ENCODE measurements at regions not wholly inside any gene's neighbourhood (a gene's known extent, or its start where the extent isn't known, plus 50 kb on each side); places are given as distances from the start of the nearest gene placed in this dataset.
"Not testable (repeated sequence)": the region's sequence is repeated elsewhere in the genome, so short reads cannot be mapped to it uniquely, and the experiment has no call there.

DNA sequence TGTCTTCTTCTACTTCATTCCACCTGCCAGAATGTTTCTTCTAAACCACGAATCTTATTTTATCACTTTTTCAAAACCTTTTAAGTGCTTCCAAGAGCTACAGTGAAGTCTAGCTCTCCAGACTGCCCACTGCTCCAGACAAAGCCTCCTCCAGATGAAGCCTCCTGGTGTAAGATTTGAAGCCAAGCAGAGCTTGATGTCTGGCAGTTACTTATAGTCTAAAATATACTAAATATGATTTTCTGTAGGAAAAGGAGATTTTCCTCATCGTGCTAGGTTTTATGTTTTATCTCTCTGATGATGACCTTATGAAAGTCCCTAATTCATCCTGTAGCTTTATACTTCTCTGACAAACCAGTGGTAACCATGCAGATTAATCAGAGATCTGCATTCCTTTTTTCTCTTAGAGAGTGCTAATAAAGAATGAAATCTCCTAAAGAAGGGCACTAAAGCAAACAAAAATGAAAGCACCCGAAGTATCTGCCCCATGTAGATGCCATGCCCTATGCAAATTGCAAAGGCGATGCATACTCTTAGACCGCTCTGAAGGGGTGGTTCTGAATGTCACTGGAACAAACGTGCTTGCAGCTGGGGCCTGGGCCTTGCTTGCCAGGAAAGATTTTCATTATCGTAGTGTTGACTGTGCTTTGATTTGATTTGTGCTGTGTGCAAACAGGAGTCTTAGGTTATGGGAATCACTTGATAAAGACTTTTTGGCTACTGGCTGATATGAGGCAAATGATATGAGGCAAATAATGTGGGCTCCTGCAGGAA lies 314.2 kb downstream of the PID1 start:
- in situ Hi-C loops (cut with HindIII; ENCODE audit: low pct_unique_long_range_greater_than_20kb, low sequenced_read_pairs): no loop called here
- no peak for DNase-seq (ENCODE audit: low read depth)

DNA sequence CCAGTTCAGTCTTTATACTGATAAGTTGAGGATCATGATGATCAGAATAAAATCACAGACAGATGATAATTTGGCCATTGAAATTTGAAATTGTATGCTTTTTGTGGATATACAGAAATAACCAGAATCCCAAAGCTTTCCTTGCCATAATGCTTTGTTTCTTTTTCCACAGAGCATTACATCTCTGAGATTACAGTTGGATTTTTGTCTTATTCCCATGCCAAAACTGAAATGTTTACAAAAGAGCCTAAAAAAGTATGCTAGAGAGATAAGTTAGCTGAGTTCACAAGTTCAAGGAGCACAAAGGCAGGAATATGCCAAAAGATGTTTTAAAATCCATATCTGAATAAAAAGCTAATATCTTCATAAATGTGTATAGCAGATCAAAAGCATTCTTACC lies 321.3 kb downstream of the PID1 start:
- no peak for DNase-seq (ENCODE audit: low read depth)
- in situ Hi-C loops (cut with HindIII; ENCODE audit: low pct_unique_long_range_greater_than_20kb, low sequenced_read_pairs): no loop called here

- in situ Hi-C loops (cut with HindIII; ENCODE audit: low pct_unique_long_range_greater_than_20kb, low sequenced_read_pairs): no loop called here
- no peak for DNase-seq (ENCODE audit: low read depth)
These were observed 325.4 kb downstream of the PID1 start for GRCh38 chr2:228945710-228946109.

DNA sequence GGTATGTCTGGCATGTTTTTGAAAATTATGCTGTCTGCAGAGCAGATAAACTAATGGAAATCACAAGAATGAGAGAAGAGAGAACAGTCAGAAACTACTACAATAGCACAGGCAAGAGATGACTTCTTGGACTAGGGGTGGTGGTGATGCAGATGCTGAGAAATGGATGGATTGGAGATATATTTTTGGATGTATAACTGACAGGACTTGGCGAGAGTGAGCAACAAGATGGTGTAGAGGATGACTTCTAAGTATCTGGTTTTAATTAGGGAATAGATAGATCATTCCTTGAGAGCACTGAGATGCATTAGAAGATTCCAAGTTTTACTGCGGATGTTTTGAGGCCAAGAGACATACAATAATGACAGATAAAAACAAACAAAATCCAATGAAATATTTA lies 328.2 kb downstream of the PID1 start:
- DNase-seq (ENCODE audit: low read depth): no peak
- in situ Hi-C loops (cut with HindIII; ENCODE audit: low pct_unique_long_range_greater_than_20kb, low sequenced_read_pairs): no loop called here

GRCh38 chr2:228938629-228939028 lies 332.5 kb downstream of the PID1 start:
- no peak for DNase-seq (ENCODE audit: low read depth)
- in situ Hi-C loops (cut with HindIII; ENCODE audit: low pct_unique_long_range_greater_than_20kb, low sequenced_read_pairs): no loop called here

GRCh38 chr2:228927028-228928010 lies 343.8 kb downstream of the PID1 start:
- in situ Hi-C loops (cut with HindIII; ENCODE audit: low pct_unique_long_range_greater_than_20kb, low sequenced_read_pairs): no loop called here
- DNase-seq (ENCODE audit: low read depth): peak; percentile 38

DNA sequence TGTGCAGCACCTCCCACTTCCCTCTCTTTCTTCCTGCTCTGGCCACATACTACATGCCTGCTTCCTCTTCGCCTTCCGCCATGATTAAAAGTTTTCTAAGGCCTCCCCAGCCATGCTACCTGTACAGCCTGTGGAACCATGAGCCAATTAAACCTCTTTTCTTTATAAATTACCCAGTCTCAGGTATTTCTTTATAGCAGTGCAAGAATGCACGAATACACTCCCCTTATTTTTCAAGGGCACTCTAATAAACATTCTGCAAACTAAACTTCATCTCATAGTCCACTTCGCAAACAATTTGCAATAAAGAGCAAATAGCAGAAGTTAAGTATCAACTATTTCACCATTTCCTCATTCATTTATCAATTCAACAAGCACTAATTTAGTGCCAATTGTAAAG lies 351.3 kb downstream of the PID1 start:
- in situ Hi-C loops (cut with HindIII; ENCODE audit: low pct_unique_long_range_greater_than_20kb, low sequenced_read_pairs): no loop called here
- DNase-seq (ENCODE audit: low read depth): no peak

GRCh38 chr2:228917220-228917619 lies 353.9 kb downstream of the PID1 start:
- in situ Hi-C loops (cut with HindIII; ENCODE audit: low pct_unique_long_range_greater_than_20kb, low sequenced_read_pairs): no loop called here

GRCh38 chr2:228916416-228917090 lies 354.5 kb downstream of the PID1 start:
- in situ Hi-C loops (cut with HindIII; ENCODE audit: low pct_unique_long_range_greater_than_20kb, low sequenced_read_pairs): no loop called here
- no peak for DNase-seq (ENCODE audit: low read depth)

More at GRCh38 chr2:228917220-228917619, 353.9 kb downstream of the PID1 start:
- DNase-seq (ENCODE audit: low read depth): no peak

- no peak for DNase-seq (ENCODE audit: low read depth)
- in situ Hi-C loops (cut with HindIII; ENCODE audit: low pct_unique_long_range_greater_than_20kb, low sequenced_read_pairs): no loop called here
These were observed 357.9 kb downstream of the PID1 start for GRCh38 chr2:228913176-228913575.

GRCh38 chr2:228910872-228911271 lies 360.2 kb downstream of the PID1 start:
- in situ Hi-C loops (cut with HindIII; ENCODE audit: low pct_unique_long_range_greater_than_20kb, low sequenced_read_pairs); DNase-seq (ENCODE audit: low read depth): not testable (repeated sequence)

- in situ Hi-C loops (cut with HindIII; ENCODE audit: low pct_unique_long_range_greater_than_20kb, low sequenced_read_pairs): no loop called here
- no peak for DNase-seq (ENCODE audit: low read depth)
These were observed 368.9 kb downstream of the PID1 start for GRCh38 chr2:228902176-228902575.

GRCh38 chr2:228901531-228901930 lies 369.6 kb downstream of the PID1 start:
- DNase-seq (ENCODE audit: low read depth): no peak
- in situ Hi-C loops (cut with HindIII; ENCODE audit: low pct_unique_long_range_greater_than_20kb, low sequenced_read_pairs): no loop called here

GRCh38 chr2:228878138-228878537 lies 392.9 kb downstream of the PID1 start:
- in situ Hi-C loops (cut with HindIII; ENCODE audit: low pct_unique_long_range_greater_than_20kb, low sequenced_read_pairs): no loop called here
- no peak for DNase-seq (ENCODE audit: low read depth)

- no peak for DNase-seq (ENCODE audit: low read depth)
- in situ Hi-C loops (cut with HindIII; ENCODE audit: low pct_unique_long_range_greater_than_20kb, low sequenced_read_pairs): no loop called here
These were observed 394.8 kb downstream of the PID1 start for GRCh38 chr2:228876276-228876675.

- no peak for DNase-seq (ENCODE audit: low read depth)
- in situ Hi-C loops (cut with HindIII; ENCODE audit: low pct_unique_long_range_greater_than_20kb, low sequenced_read_pairs): no loop called here
These were observed 395.8 kb downstream of the PID1 start for GRCh38 chr2:228875152-228875900.

DNA sequence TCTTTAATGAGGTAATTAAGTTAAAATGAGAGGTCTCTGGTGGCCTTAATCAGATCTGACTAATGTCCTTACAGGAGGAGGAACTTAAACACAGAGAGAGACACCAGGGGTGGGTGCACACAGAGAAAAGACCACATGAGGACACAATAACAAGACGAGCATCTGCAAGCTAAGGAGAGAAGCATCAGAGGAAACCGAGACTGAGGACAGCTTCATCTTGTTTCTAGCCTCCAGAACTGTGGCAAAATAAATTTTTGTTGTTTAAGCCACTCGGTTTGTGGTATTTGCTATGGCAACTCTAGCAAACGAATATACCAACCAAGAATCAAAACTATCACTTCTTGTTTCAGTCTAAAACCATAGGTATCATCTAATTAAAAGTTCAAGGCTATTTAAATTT lies 400.1 kb downstream of the PID1 start:
- DNase-seq (ENCODE audit: low read depth): no peak
- in situ Hi-C loops (cut with HindIII; ENCODE audit: low pct_unique_long_range_greater_than_20kb, low sequenced_read_pairs): no loop called here

- DNase-seq (ENCODE audit: low read depth): no peak
- in situ Hi-C loops (cut with HindIII; ENCODE audit: low pct_unique_long_range_greater_than_20kb, low sequenced_read_pairs): no loop called here
These were observed 401.3 kb downstream of the PID1 start for GRCh38 chr2:228869636-228870264.

Data from Caki2 (cell line).